Fibroblast of mammary gland (primary cell): ENCODE measurements at regions not wholly inside any gene's neighbourhood (a gene's known extent, or its start where the extent isn't known, plus 50 kb on each side); places are given as distances from the start of the nearest gene placed in this dataset.
A peak's percentile ranks its signal among the peaks of the same experiment; 100 is the strongest.

Experiments used
- DNase-seq: peaks from one replicate; pipeline ENCODE4 v3.0.0-alpha.2; 2010; ENCODE audit warnings: low read depth
- H3K4me3 ChIP-seq: 2 replicates; pipeline ENCODE4 v1.5.1; 2011; ENCODE audit warnings: low read depth, mild to moderate bottlenecking, low read length, moderate library complexity; ENCODE audit not compliant: control insufficient read depth
- TF ChIP-seq, protein P1 (sequence below): conservative IDR thresholded peaks from 2 replicates; pipeline ENCODE4 v1.5.1; 2011; ENCODE audit warnings: low read depth, low read length, inconsistent platforms; ENCODE audit not compliant: control insufficient read depth, insufficient read depth

DNA sequence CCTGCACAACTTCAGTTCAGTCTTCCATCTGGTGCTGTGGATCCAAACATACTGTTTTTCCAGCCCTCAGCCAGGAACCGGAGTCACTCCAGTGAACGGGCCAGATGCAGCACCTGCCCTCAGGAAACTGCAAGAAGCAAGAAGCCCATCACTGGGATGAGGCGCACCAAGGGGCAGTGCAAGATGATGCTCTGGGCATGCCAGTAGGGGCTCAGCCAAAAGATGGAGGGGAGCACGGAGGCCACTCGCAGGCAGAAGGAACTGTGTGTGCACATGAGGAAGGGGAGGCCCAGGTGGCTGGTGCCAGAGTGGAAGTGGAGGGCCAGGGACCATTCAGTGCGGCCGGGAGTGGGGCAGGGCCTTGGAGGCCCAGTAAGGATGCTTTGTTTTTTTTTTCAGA lies 161.7 kb upstream of the MAMLD1 start:
- DNase-seq, result no peak
- no peak overlapping the region for H3K4me3 ChIP-seq
- TF ChIP-seq, protein P1, sequence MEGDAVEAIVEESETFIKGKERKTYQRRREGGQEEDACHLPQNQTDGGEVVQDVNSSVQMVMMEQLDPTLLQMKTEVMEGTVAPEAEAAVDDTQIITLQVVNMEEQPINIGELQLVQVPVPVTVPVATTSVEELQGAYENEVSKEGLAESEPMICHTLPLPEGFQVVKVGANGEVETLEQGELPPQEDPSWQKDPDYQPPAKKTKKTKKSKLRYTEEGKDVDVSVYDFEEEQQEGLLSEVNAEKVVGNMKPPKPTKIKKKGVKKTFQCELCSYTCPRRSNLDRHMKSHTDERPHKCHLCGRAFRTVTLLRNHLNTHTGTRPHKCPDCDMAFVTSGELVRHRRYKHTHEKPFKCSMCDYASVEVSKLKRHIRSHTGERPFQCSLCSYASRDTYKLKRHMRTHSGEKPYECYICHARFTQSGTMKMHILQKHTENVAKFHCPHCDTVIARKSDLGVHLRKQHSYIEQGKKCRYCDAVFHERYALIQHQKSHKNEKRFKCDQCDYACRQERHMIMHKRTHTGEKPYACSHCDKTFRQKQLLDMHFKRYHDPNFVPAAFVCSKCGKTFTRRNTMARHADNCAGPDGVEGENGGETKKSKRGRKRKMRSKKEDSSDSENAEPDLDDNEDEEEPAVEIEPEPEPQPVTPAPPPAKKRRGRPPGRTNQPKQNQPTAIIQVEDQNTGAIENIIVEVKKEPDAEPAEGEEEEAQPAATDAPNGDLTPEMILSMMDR, result no peak

DNA sequence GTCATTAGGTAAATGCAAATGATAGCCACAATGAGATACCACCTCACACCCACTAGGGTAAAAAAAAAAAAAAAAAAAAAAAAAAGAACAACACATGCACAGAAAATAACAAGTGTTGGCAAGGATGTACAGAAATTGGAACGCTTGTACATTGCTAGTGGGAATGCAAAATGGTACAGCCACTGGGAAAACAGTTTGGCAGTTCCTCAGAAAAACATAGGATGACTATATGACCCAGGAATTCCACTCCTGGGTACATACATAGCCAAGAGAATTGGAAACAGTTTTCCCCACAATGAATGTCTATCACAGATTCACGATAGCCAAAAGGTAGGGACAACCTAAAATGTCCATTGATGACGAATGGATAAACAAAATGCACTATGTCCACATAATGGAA lies 161.3 kb upstream of the MAMLD1 start:
- no peak overlapping the region for H3K4me3 ChIP-seq
- DNase-seq, result peak; percentile 56
- TF ChIP-seq, protein P1, result no peak

- peak; percentile 78 for DNase-seq
- TF ChIP-seq, protein P1, result no peak
- no peak overlapping the region for H3K4me3 ChIP-seq
These were observed 160.4 kb upstream of the MAMLD1 start for GRCh38 chrX:150202641-150203247.

DNA sequence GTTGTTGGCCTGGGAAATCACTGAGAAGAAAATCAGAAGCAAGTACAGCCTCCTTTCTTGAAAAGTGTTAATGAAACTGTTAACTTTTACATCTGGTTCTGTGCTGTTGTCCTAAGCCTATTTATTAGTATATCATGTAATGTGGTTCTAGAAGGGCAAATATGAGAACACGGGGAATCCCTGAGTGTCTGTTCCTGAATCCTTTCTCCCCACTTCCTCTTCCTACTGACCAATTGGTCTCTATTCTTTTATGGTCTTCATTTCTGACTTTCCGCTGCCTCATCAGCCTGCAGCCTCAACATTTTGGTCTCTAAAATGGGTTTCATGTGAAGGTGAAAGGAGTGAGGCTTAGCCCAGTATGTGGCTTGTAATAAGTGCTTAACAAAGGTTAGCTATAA lies 159.9 kb upstream of the MAMLD1 start:
- no peak overlapping the region for H3K4me3 ChIP-seq
- TF ChIP-seq, protein P1, result no peak
- DNase-seq, result no peak

- peak; percentile 74 for DNase-seq
- TF ChIP-seq, protein P1, result peak; percentile 4
These were observed 158.1 kb upstream of the MAMLD1 start for GRCh38 chrX:150205011-150205410.

GRCh38 chrX:150207733-150208132 lies 155.4 kb upstream of the MAMLD1 start:
- no peak overlapping the region for H3K4me3 ChIP-seq
- TF ChIP-seq, protein P1, result no peak
- no peak for DNase-seq

More at GRCh38 chrX:150205011-150205410, 158.1 kb upstream of the MAMLD1 start:
- no peak overlapping the region for H3K4me3 ChIP-seq

- TF ChIP-seq, protein P1, result no peak
- no peak overlapping the region for H3K4me3 ChIP-seq
- peak; percentile 82 for DNase-seq
These were observed 151.1 kb upstream of the MAMLD1 start for GRCh38 chrX:150211988-150212387.
